WTC11 (cell line): ENCODE measurements at regions not wholly inside any gene's neighbourhood (a gene's known extent, or its start where the extent isn't known, plus 50 kb on each side); places are given as distances from the start of the nearest gene placed in this dataset.
A peak's percentile ranks its signal among the peaks of the same experiment; 100 is the strongest.

Source experiments
- ARID4B ChIP-seq: sonication (generic); formaldehyde crosslinking; IDR thresholded peaks from 2 replicates; pipeline ENCODE4 v1.8.0; 2023; ENCODE audit warnings: missing genetic modification reagents, mild to moderate bottlenecking, borderline replicate concordance
- CBFB ChIP-seq: sonication (generic); formaldehyde crosslinking; IDR thresholded peaks from 2 replicates; pipeline ENCODE4 v1.8.1; 2022; ENCODE audit warnings: mild to moderate bottlenecking, low read depth, missing genetic modification reagents
- E2F5 ChIP-seq: sonication (generic); formaldehyde crosslinking; IDR thresholded peaks from 2 replicates; pipeline ENCODE4 v1.8.1; 2022; ENCODE audit warnings: mild to moderate bottlenecking, moderate library complexity, missing genetic modification reagents
- FOXK1 ChIP-seq: sonication (generic); formaldehyde crosslinking; IDR thresholded peaks from 2 replicates; pipeline ENCODE4 v1.8.0; 2022; ENCODE audit warnings: mild to moderate bottlenecking, moderate library complexity, missing genetic modification reagents
- FOXP4 ChIP-seq: sonication (generic); formaldehyde crosslinking; IDR thresholded peaks from 2 replicates; pipeline ENCODE4 v1.8.0; 2022; ENCODE audit warnings: mild to moderate bottlenecking, missing genetic modification reagents
- GTF2I ChIP-seq: fragments of 250-450 bp; sonication (Bioruptor Pico); conservative IDR thresholded peaks from 2 replicates; pipeline ENCODE4 v1.4.0; 2021; ENCODE audit warnings: mild to moderate bottlenecking
- NR3C1 ChIP-seq: sonication (generic); formaldehyde crosslinking; conservative IDR thresholded peaks from 2 replicates; pipeline ENCODE4 v1.8.1; 2023; ENCODE audit warnings: low read depth, mild to moderate bottlenecking, missing genetic modification reagents
- RORB ChIP-seq: fragments of 250-450 bp; sonication (Bioruptor Pico); IDR thresholded peaks from 2 replicates; pipeline ENCODE4 v1.9.0; 2021; ENCODE audit warnings: mild to moderate bottlenecking
- SP1 ChIP-seq: sonication (generic); formaldehyde crosslinking; conservative IDR thresholded peaks from 2 replicates; pipeline ENCODE4 v1.8.1; 2022; ENCODE audit warnings: missing genetic modification reagents
- TEAD1 ChIP-seq: sonication (generic); formaldehyde crosslinking; IDR thresholded peaks from 2 replicates; pipeline ENCODE4 v1.8.0; 2022; ENCODE audit warnings: mild to moderate bottlenecking, missing genetic modification reagents
- TP53 ChIP-seq: sonication (generic); formaldehyde crosslinking; IDR thresholded peaks from 2 replicates; pipeline ENCODE4 v1.8.1; 2023; ENCODE audit warnings: mild to moderate bottlenecking, missing genetic modification reagents
- USF2 ChIP-seq: sonication (generic); formaldehyde crosslinking; IDR thresholded peaks from 2 replicates; pipeline ENCODE4 v1.8.1; 2023; ENCODE audit warnings: mild to moderate bottlenecking, missing genetic modification reagents, moderate library complexity
- ZBTB21 ChIP-seq: sonication (generic); formaldehyde crosslinking; IDR thresholded peaks from 2 replicates; pipeline ENCODE4 v1.8.1; 2023; ENCODE audit warnings: mild to moderate bottlenecking, missing genetic modification reagents, borderline replicate concordance
- ZNF263 ChIP-seq: sonication (generic); formaldehyde crosslinking; IDR thresholded peaks from 2 replicates; pipeline ENCODE4 v1.8.1; 2022; ENCODE audit warnings: low read depth, mild to moderate bottlenecking, moderate library complexity, missing genetic modification reagents
- ZNF423 ChIP-seq: fragments of 250-450 bp; sonication (Bioruptor Pico); IDR thresholded peaks from 2 replicates; pipeline ENCODE4 v2.1.2; 2022; ENCODE audit warnings: mild to moderate bottlenecking, moderate library complexity
- TF ChIP-seq, protein P1 (sequence below): sonication (generic); formaldehyde crosslinking; IDR thresholded peaks from 2 replicates; pipeline ENCODE4 v1.8.1; 2023; ENCODE audit warnings: mild to moderate bottlenecking, missing genetic modification reagents
- TF ChIP-seq, protein P2 (sequence below): sonication (generic); formaldehyde crosslinking; IDR thresholded peaks from 2 replicates; pipeline ENCODE4 v1.8.0; 2022; ENCODE audit warnings: mild to moderate bottlenecking, missing genetic modification reagents

DNA sequence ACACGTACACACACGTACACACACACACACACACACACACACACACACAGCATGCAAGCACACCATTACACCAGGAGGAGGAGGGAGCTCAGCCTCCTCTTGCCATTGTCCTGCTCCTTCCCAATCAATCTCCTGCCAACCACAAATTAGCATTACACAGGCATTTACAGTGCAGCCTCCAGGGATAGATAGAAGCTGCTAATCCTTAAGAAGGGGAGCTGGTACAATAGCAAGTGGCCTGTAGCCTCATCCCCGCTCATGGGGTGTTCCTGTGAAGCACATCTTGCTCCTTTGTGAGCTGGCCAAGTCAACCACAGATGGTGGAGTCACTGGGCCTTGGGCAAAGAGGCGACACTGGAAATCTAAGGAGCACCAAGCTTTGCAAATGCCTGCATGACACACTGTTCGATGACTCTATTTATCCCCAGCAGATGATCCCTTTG lies 110.3 kb upstream of the PKDCC start (continued):
- TF ChIP-seq GTF2I, result no peak
- peak; percentile 97 for TF ChIP-seq CBFB
- peak; percentile 55; the same call in 1 of the 2 replicates for TF ChIP-seq SP1 (CRISPR knock-in tag)
- TF ChIP-seq TEAD1 (CRISPR knock-in tag), result peak; percentile 81; the same call in 1 of the 2 replicates
- TF ChIP-seq USF2 (CRISPR knock-in tag), result no peak
- TF ChIP-seq FOXK1, result peak; percentile 84
- TF ChIP-seq ZNF423, result peak; percentile 51
- peak; percentile 23; the same call in 1 of the 2 replicates for TF ChIP-seq ZNF263 (CRISPR knock-in tag)
- peak; percentile 43; the same call in 1 of the 2 replicates for TF ChIP-seq FOXP4 (CRISPR knock-in tag)
- TF ChIP-seq, protein P1, sequence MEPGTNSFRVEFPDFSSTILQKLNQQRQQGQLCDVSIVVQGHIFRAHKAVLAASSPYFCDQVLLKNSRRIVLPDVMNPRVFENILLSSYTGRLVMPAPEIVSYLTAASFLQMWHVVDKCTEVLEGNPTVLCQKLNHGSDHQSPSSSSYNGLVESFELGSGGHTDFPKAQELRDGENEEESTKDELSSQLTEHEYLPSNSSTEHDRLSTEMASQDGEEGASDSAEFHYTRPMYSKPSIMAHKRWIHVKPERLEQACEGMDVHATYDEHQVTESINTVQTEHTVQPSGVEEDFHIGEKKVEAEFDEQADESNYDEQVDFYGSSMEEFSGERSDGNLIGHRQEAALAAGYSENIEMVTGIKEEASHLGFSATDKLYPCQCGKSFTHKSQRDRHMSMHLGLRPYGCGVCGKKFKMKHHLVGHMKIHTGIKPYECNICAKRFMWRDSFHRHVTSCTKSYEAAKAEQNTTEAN (CRISPR knock-in tag), result peak; percentile 96
- TF ChIP-seq ARID4B, result no peak
- TF ChIP-seq, protein P2, sequence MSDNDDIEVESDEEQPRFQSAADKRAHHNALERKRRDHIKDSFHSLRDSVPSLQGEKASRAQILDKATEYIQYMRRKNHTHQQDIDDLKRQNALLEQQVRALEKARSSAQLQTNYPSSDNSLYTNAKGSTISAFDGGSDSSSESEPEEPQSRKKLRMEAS (CRISPR knock-in tag), result peak; percentile 37; the same call in 1 of the 2 replicates
- no peak for TF ChIP-seq NR3C1 (CRISPR knock-in tag)
- TF ChIP-seq ZBTB21 (CRISPR knock-in tag), result peak; percentile 47; the same call in 1 of the 2 replicates
- TF ChIP-seq E2F5 (CRISPR knock-in tag), result no peak
- TF ChIP-seq RORB (CRISPR knock-in tag), result no peak
- 0 out of 2 replicates have a peak, but pooled peaks have one; percentile 35 for TF ChIP-seq TP53 (CRISPR knock-in tag)
